ENCODE measurements at regions not wholly inside any gene's neighbourhood (a gene's known extent, or its start where the extent isn't known, plus 50 kb on each side); places are given as distances from the start of the nearest gene placed in this dataset.

DNA sequence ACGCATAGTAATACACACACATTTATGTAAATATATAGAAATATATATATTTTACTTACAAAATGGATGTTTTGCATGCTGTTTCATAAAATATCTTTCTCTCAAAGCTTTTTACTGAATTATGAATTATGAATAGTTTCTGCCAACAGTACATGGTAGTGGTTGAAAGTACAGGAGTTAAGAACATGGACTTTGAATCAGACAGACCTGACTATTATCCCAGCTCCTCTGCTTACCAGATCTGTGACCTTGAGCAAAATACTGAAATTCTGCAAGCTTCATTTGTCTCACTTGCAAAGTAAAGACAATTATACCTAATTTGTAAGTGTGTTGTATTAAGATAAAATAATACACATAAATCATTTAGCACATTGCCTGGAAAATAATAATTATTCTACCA, 459.5 kb downstream of the EPM2A start (continued):
- TF ChIP-seq, protein P1, sequence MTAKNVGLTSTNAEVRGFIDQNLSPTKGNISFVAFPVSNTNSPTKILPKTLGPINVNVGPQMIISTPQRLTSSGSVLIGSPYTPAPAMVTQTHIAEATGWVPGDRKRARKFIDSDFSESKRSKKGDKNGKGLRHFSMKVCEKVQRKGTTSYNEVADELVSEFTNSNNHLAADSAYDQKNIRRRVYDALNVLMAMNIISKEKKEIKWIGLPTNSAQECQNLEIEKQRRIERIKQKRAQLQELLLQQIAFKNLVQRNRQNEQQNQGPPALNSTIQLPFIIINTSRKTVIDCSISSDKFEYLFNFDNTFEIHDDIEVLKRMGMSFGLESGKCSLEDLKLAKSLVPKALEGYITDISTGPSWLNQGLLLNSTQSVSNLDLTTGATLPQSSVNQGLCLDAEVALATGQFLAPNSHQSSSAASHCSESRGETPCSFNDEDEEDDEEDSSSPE (CRISPR knock-in tag; IDR thresholded peaks at IDR 0.05): no peak
- TF ChIP-seq ZFP62 (CRISPR knock-in tag; IDR thresholded peaks at IDR 0.05) (no peak), ZNF33B (CRISPR knock-in tag; IDR thresholded peaks at IDR 0.05) (no peak), ZNF326 (CRISPR knock-in tag; IDR thresholded peaks at IDR 0.05; ENCODE audit: borderline replicate concordance) (no peak), KAT7 (CRISPR knock-in tag; IDR thresholded peaks at IDR 0.05; ENCODE audit: borderline replicate concordance) (no peak), SP5 (CRISPR knock-in tag; IDR thresholded peaks at IDR 0.05; ENCODE audit: borderline replicate concordance, low read depth) (no peak), FOSL1 (CRISPR knock-in tag; IDR thresholded peaks at IDR 0.05; ENCODE audit: borderline replicate concordance) (no peak), KLF6 (CRISPR knock-in tag; IDR thresholded peaks at IDR 0.05) (no peak), NFE2L2 (IDR thresholded peaks at IDR 0.05; ENCODE audit: low read length) (no peak), SRY (CRISPR knock-in tag; IDR thresholded peaks at IDR 0.05) (no peak), NFE2 (CRISPR knock-in tag; IDR thresholded peaks at IDR 0.05) (no peak), DMAP1 (CRISPR knock-in tag; IDR thresholded peaks at IDR 0.05) (no peak), FOXO1 (CRISPR knock-in tag; IDR thresholded peaks at IDR 0.05) (no peak), ZNF749 (CRISPR knock-in tag; IDR thresholded peaks at IDR 0.05; ENCODE audit: borderline replicate concordance) (no peak), SOX13 (IDR thresholded peaks at IDR 0.05) (no peak), SOX13 (CRISPR knock-in tag; conservative IDR thresholded peaks at IDR 0.05 in 1 of 2, IDR thresholded peaks at IDR 0.05 in 1 of 2) (peak in 1 of 2 experiments; percentile 64; a peak in 2 of 4 replicates)
- TF ChIP-seq, protein P2, sequence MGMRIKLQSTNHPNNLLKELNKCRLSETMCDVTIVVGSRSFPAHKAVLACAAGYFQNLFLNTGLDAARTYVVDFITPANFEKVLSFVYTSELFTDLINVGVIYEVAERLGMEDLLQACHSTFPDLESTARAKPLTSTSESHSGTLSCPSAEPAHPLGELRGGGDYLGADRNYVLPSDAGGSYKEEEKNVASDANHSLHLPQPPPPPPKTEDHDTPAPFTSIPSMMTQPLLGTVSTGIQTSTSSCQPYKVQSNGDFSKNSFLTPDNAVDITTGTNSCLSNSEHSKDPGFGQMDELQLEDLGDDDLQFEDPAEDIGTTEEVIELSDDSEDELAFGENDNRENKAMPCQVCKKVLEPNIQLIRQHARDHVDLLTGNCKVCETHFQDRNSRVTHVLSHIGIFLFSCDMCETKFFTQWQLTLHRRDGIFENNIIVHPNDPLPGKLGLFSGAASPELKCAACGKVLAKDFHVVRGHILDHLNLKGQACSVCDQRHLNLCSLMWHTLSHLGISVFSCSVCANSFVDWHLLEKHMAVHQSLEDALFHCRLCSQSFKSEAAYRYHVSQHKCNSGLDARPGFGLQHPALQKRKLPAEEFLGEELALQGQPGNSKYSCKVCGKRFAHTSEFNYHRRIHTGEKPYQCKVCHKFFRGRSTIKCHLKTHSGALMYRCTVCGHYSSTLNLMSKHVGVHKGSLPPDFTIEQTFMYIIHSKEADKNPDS (CRISPR knock-in tag; IDR thresholded peaks at IDR 0.05): no peak
- TF ChIP-seq, protein P3, sequence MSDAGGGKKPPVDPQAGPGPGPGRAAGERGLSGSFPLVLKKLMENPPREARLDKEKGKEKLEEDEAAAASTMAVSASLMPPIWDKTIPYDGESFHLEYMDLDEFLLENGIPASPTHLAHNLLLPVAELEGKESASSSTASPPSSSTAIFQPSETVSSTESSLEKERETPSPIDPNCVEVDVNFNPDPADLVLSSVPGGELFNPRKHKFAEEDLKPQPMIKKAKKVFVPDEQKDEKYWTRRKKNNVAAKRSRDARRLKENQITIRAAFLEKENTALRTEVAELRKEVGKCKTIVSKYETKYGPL (CRISPR knock-in tag; IDR thresholded peaks at IDR 0.05): no peak
- TF ChIP-seq, protein P4, sequence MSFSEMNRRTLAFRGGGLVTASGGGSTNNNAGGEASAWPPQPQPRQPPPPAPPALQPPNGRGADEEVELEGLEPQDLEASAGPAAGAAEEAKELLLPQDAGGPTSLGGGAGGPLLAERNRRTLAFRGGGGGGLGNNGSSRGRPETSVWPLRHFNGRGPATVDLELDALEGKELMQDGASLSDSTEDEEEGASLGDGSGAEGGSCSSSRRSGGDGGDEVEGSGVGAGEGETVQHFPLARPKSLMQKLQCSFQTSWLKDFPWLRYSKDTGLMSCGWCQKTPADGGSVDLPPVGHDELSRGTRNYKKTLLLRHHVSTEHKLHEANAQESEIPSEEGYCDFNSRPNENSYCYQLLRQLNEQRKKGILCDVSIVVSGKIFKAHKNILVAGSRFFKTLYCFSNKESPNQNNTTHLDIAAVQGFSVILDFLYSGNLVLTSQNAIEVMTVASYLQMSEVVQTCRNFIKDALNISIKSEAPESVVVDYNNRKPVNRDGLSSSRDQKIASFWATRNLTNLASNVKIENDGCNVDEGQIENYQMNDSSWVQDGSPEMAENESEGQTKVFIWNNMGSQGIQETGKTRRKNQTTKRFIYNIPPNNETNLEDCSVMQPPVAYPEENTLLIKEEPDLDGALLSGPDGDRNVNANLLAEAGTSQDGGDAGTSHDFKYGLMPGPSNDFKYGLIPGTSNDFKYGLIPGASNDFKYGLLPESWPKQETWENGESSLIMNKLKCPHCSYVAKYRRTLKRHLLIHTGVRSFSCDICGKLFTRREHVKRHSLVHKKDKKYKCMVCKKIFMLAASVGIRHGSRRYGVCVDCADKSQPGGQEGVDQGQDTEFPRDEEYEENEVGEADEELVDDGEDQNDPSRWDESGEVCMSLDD (CRISPR knock-in tag; IDR thresholded peaks at IDR 0.05; ENCODE audit: borderline replicate concordance): no peak
- TF ChIP-seq, protein P5, sequence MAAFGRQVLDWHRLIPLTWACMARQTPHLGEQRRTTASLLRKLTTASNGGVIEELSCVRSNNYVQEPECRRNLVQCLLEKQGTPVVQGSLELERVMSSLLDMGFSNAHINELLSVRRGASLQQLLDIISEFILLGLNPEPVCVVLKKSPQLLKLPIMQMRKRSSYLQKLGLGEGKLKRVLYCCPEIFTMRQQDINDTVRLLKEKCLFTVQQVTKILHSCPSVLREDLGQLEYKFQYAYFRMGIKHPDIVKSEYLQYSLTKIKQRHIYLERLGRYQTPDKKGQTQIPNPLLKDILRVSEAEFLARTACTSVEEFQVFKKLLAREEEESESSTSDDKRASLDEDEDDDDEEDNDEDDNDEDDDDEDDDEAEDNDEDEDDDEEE (CRISPR knock-in tag; IDR thresholded peaks at IDR 0.05): no peak
- TF ChIP-seq, protein P6, sequence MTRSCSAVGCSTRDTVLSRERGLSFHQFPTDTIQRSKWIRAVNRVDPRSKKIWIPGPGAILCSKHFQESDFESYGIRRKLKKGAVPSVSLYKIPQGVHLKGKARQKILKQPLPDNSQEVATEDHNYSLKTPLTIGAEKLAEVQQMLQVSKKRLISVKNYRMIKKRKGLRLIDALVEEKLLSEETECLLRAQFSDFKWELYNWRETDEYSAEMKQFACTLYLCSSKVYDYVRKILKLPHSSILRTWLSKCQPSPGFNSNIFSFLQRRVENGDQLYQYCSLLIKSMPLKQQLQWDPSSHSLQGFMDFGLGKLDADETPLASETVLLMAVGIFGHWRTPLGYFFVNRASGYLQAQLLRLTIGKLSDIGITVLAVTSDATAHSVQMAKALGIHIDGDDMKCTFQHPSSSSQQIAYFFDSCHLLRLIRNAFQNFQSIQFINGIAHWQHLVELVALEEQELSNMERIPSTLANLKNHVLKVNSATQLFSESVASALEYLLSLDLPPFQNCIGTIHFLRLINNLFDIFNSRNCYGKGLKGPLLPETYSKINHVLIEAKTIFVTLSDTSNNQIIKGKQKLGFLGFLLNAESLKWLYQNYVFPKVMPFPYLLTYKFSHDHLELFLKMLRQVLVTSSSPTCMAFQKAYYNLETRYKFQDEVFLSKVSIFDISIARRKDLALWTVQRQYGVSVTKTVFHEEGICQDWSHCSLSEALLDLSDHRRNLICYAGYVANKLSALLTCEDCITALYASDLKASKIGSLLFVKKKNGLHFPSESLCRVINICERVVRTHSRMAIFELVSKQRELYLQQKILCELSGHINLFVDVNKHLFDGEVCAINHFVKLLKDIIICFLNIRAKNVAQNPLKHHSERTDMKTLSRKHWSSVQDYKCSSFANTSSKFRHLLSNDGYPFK (CRISPR knock-in tag; IDR thresholded peaks at IDR 0.05; ENCODE audit: borderline replicate concordance): no peak

Measured in HepG2 (cell line).